MM.1S (cell line): ENCODE measurements at regions not wholly inside any gene's neighbourhood (a gene's known extent, or its start where the extent isn't known, plus 50 kb on each side); places are given as distances from the start of the nearest gene placed in this dataset.

Source experiments
- EZH2 ChIP-seq: fragments of 300-600 bp; sonication (generic); optimal IDR thresholded peaks from 2 replicates; pipeline ENCODE3; 2017; ENCODE audit warnings: low read depth, mild to moderate bottlenecking, antibody characterized with exemption, low read length, mixed read lengths
- EZH2phosphoT487 ChIP-seq: fragments of 300-600 bp; sonication (generic); IDR thresholded peaks from 2 replicates; pipeline ENCODE4 v1.6.1; 2018; ENCODE audit warnings: antibody characterized with exemption, low read length
- TF ChIP-seq, protein P1 (sequence below): fragments of 300-600 bp; sonication (generic); IDR thresholded peaks from 2 replicates; pipeline ENCODE4 v1.5.1; 2016; ENCODE audit warnings: antibody characterized with exemption, low read length, mixed read lengths

DNA sequence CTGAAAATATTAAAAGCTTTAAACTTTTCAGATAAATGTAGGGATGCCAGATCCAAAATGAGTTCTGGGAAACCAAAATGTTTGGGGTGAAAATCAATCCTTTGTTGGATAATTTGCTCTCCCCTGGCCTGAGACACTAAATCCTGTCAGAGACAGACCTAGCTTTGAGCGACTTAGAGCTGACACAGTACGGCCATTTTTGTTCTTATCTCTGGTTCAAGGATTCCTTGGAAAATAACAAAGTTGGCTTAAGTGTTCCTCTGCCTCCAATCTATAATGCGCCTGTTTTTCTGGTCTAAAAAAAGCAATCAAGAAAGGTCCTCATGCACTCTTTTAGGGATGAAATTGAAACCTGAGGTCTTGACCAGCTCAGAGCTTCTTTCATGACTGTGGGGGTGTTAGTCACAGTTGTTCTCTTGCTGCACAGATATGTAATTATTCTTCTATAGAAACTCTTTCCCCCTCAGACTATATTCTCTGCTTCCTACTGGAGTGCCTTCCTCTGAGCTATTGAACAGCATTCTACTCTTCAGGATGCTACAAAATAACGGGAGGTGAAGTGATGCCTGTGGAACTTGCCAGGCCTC lies 52.3 kb upstream of the EGLN3 start:
- TF ChIP-seq, protein P1, sequence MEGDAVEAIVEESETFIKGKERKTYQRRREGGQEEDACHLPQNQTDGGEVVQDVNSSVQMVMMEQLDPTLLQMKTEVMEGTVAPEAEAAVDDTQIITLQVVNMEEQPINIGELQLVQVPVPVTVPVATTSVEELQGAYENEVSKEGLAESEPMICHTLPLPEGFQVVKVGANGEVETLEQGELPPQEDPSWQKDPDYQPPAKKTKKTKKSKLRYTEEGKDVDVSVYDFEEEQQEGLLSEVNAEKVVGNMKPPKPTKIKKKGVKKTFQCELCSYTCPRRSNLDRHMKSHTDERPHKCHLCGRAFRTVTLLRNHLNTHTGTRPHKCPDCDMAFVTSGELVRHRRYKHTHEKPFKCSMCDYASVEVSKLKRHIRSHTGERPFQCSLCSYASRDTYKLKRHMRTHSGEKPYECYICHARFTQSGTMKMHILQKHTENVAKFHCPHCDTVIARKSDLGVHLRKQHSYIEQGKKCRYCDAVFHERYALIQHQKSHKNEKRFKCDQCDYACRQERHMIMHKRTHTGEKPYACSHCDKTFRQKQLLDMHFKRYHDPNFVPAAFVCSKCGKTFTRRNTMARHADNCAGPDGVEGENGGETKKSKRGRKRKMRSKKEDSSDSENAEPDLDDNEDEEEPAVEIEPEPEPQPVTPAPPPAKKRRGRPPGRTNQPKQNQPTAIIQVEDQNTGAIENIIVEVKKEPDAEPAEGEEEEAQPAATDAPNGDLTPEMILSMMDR, result no peak
- TF ChIP-seq EZH2, result no peak
- TF ChIP-seq EZH2phosphoT487, result no peak
